ENCODE measurements at regions not wholly inside any gene's neighbourhood (a gene's known extent, or its start where the extent isn't known, plus 50 kb on each side); places are given as distances from the start of the nearest gene placed in this dataset.

DNA sequence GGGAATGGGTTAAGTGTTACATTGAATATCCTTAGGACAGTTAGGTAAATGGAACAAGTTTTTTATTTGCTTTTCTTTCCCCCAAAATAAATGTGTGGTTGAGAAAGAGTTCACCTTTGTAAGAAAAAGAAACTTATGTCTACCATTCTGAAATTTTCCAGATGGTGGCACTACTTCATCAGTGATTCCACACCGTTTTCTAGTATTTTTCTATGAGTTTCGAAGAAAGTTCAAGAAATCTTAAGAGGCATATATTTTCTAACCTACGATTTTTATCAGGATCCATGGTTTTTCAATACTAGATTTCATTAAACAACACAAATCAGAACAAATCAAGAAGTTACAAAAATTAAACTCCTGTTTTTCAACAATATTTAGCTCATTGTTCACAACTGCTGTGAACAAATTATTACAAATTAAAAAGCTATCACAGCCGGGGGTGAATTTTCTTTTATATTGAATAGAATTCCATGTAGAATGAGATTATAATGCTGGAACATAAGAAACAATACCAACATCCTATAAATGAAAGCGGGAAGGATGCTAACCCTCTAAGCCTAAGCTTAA, 163.1 kb upstream of the NPVF start:
- TF ChIP-seq, protein P1, sequence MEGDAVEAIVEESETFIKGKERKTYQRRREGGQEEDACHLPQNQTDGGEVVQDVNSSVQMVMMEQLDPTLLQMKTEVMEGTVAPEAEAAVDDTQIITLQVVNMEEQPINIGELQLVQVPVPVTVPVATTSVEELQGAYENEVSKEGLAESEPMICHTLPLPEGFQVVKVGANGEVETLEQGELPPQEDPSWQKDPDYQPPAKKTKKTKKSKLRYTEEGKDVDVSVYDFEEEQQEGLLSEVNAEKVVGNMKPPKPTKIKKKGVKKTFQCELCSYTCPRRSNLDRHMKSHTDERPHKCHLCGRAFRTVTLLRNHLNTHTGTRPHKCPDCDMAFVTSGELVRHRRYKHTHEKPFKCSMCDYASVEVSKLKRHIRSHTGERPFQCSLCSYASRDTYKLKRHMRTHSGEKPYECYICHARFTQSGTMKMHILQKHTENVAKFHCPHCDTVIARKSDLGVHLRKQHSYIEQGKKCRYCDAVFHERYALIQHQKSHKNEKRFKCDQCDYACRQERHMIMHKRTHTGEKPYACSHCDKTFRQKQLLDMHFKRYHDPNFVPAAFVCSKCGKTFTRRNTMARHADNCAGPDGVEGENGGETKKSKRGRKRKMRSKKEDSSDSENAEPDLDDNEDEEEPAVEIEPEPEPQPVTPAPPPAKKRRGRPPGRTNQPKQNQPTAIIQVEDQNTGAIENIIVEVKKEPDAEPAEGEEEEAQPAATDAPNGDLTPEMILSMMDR (conservative IDR thresholded peaks at IDR 0.05 in 1 of 2, IDR thresholded peaks at IDR 0.05 in 1 of 2; ENCODE audit: low read depth in 1 of 2, low read length in 2 of 2): peak; percentile 29 to 39
- no peak for TF ChIP-seq EZH2 (IDR thresholded peaks at IDR 0.05; ENCODE audit: low read length, missing control alignments)
